ENCODE measurements at regions not wholly inside any gene's neighbourhood (a gene's known extent, or its start where the extent isn't known, plus 50 kb on each side); places are given as distances from the start of the nearest gene placed in this dataset.

GRCh38 chr3:107861904-107862303 is 228.9 kb downstream of the CD47 start:
- ATAC-seq (replicated peaks in 6 of 8), result no peak
- Histone ChIP-seq H3K4me1 (replicated peaks in 1 of 2) (no peaks in the 10 kb centered on the region), H3K27ac (no peak overlapping the region), H3K4me3 (no peak overlapping the region)
- WGBS, 10 experiments, result 25 to 73% (median 58%) methylated on average over 1 to 3 of the region's 3 CpGs; no CpG with 5 or more reads in 3 of the 10 experiments
- in situ Hi-C loops (cut with MboI; ENCODE audit: low pct_unique_long_range_greater_than_20kb in 2 of 9, low sequenced_read_pairs in 9 of 9, unreplicated experiment in 9 of 9), result no loop called here

- 10 to 100% (median 44%) methylated on average over 1 to 2 of the region's 2 CpGs; no CpG with 5 or more reads in 3 of the 10 experiments for WGBS, 10 experiments
- in situ Hi-C loops (cut with MboI; ENCODE audit: low pct_unique_long_range_greater_than_20kb in 2 of 9, low sequenced_read_pairs in 9 of 9, unreplicated experiment in 9 of 9), result no loop called here
- no peak overlapping the region for H3K27ac ChIP-seq
- ATAC-seq (replicated peaks in 6 of 8), result no peak
- H3K4me1 ChIP-seq (replicated peaks in 1 of 2), result no peaks in the 10 kb centered on the region
- no peak overlapping the region for H3K4me3 ChIP-seq
These were observed 229.4 kb downstream of the CD47 start for GRCh38 chr3:107861422-107861821.
